GM18499 (cell line): ENCODE measurements at regions not wholly inside any gene's neighbourhood (a gene's known extent, or its start where the extent isn't known, plus 50 kb on each side); places are given as distances from the start of the nearest gene placed in this dataset.
A peak's percentile ranks its signal among the peaks of the same experiment; 100 is the strongest.

Experiments
- ATAC-seq: cut with Tn5 transposase; IDR thresholded peaks from one replicate; pipeline ENCODE4 v1.9.1; 2021; ENCODE audit warnings: moderate number of reproducible peaks; ENCODE audit not compliant: insufficient read depth, unreplicated experiment

GRCh38 chr6:40914005-40914404 is 125.0 kb downstream of the UNC5CL start:
- ATAC-seq, result no peak

DNA sequence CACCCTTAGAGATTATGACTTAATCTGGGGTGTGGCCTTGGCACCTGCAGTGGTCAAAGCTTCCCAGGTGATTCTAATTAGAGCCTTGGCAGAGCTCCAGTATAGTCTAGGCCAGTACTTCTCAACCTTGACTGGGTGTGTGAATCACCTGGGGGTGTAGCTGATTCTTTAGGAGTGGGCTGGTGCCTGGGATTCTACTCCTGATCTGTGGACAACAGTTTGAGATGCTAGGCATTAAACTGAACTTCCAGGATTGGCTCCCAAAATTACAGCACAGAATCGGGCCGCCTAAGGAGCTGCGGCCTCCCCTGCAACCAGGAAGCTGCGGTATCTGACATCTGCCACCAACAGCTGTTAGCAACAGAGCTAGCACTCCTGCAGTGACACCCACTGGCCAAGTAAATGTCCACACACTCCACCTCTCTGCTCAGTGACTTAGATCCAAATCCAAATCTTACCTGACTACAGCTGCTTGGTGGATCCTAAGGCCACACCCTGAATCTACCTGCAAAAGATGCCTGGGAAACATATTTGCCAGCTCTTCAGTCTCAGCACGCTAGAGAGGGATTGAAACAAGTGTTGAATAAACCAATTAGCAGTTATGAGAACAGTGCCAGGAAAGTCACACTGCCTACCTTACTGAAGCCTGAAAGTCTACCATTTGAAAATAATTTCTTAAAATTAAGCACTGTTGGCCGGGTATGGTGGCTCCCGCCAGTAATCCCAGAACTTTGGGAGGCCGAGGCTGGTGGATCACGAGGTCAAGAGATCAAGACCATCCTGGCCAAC is 126.7 kb downstream of the UNC5CL start:
- peak; percentile 82 for ATAC-seq

DNA sequence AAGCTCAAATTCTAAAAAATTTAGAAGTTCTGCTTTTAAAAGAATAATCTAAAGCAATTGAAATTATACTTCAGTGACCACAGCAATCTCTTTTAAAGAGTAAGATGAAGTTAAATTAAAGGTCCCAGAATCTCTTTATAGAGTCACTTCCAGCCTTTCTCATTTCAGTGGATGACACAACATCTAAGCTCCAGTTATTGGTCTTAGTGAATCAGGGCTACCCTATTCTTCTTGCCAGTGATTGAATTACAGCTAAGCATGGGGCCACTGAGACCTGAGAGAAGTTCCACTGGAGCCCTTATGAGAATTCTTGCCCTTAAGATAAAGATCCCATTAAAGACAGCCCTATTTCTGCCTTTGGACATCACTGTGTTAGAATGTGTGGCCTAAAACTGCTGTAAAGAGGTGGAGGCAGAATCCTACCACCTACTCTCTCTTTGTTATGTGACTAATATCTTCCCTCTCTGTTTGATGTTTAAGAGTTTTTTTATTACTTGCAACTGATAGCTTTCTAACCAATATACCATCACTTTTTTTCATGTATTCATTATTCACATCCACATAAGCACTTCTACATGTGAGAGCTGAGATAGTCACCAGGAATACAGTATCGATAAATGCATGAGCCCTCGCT is 128.6 kb downstream of the UNC5CL start:
- no peak for ATAC-seq

DNA sequence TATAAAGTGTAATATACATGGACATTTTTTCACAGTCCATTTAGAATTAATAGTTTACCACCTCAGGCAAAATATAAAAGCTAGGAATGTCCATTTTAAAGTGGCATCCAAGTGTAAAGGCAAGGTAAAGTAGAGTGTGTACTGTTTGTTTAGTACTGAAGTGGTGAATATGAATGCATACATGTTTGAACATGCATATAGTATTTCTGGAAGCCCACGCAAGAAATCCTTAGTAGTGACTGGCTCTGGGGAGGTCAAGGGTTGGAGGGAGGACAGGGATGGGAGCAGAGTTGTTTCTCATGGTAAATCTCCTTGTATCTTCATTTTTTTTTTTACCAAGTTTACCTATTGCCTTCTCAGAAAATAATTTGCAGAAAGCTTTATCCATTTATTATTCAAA is 129.2 kb downstream of the UNC5CL start:
- ATAC-seq, result no peak

DNA sequence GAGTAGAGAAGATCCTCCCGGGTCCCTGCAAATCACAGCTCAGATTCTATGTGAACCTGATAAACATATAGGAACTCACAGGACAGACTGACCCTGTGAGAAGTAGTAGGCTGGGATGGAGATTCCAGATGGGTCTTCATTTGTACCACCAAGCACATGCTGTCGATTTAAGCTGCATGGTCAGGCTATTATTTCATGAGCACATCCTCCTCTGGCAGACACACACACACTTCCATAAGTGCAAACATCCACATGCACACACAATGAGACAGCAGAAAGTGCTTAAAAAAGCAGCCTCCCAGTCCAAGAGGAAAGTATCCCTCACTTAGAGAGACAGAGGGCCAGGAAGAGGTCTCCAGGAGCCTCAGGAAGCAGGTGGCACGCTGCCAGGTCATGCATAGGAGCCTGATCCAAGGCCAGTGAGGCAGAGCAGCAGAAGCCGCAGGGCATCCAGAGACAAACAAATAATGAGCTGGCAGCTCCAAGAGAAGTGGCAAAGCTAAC is 131.8 kb downstream of the UNC5CL start:
- no peak for ATAC-seq

DNA sequence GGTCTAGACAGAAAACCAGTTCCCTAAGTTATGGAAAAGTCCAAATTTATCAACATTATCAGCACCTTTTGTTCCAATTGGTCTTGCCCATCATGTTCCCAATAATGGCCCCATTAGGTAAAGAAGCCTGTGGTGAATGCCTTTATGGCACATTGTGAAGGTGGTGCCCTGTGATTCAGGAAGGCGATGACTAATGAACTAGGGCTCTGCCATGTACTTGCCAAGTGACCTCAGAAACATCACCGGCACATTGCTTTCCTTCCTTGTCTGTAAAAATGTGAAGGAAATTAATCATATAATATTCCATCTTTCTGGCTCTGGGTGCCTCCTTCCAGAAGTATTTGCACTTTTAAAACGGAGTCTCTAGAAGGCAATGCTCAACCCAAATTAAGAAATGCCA is 132.3 kb downstream of the UNC5CL start:
- ATAC-seq, result no peak

GRCh38 chr6:40904583-40905194 is 134.3 kb downstream of the UNC5CL start:
- ATAC-seq, result no peak

GRCh38 chr6:40903456-40903855 is 135.6 kb downstream of the UNC5CL start:
- ATAC-seq, result no peak

GRCh38 chr6:40901322-40902055 is 137.5 kb downstream of the UNC5CL start:
- no peak for ATAC-seq

DNA sequence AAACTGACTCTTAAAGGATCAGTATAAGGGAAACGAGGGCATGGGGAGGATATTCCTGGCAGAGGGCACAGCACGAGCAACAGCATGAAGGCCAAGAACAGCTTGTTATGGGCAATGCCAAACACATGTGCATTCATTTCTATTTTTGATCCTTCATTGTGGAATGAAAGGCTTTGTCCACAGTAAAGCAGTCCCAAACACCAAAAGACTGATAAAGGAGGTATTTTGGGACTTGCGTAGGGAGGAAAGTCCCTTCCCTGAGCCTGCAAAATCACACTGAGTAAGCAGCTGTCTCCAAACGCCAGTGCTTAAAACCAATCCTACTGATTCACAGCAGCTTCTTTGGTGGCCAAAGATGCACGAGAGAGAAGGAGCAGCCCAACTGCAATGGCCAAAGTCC is 138.2 kb downstream of the UNC5CL start:
- no peak for ATAC-seq

- no peak for ATAC-seq
These were observed 139.3 kb downstream of the UNC5CL start for GRCh38 chr6:40899684-40900155.

DNA sequence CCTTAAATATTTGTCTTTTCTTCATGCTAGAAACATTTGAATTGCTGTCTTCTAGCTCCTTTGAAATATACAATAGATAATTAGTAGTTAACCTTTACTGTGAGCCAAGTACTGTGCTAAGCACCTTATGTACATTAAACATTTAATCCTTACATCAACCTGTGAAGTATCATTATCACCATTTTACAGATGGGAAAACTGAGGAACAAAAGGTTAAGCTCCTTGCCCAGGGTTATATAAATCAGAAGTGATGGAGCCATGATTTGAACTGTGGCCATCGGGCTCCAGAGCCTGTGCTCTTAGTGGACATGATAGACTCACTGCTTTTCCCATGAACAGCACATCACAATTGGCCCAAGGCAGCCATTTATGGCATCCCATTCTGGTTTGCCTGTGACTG is 140.9 kb downstream of the UNC5CL start:
- no peak for ATAC-seq

DNA sequence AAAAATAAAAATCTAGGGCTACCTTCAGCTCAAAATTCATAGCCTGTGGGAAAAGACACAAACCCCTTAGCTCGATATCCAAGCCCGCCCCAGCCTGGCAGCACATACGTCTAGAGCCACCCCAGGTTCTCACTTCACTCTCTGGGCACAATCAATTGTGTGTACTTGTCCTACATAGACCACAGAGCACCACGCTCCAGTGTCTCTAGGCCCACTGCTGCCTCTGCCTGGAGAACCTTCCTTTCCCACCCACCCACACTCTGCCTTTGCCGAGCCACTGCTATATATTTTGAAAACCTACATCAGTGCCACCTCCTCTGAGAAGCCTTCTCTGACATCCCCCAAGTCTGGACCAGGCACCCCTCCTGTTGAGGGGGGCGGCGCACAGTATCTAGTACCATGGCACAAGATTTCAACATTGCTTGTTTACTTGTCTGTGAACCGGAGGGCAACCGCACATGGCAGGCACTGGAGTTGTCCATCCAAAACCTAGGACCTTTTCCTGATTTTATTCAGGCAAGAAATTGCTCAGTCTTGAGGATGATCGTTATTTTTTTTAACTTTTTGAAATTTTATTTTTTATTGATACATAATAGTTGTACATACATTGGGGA is 141.5 kb downstream of the UNC5CL start:
- no peak for ATAC-seq

- no peak for ATAC-seq
These were observed 142.3 kb downstream of the UNC5CL start for GRCh38 chr6:40896696-40897095.

- ATAC-seq, result no peak
These were observed 143.8 kb downstream of the UNC5CL start for GRCh38 chr6:40894962-40895799.

DNA sequence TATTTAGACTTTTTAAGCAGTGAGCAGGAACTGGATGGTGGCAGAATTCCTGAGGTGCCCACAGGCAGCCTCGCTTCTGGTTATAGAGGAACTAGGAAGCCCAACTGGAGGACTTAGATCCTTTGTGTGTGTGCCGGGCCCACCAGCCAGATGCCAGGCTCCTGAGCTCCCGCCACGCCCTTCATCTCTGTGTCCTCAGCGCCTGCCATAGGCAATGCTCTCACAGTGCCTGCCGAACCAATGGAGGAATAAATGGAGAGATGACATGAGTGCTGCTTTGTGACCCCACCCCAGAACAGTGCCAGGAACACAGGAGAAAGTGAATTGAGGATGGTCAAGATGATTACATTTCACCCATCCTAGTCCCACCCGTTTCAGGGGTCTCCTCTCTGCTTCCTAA is 146.0 kb downstream of the UNC5CL start:
- no peak for ATAC-seq

DNA sequence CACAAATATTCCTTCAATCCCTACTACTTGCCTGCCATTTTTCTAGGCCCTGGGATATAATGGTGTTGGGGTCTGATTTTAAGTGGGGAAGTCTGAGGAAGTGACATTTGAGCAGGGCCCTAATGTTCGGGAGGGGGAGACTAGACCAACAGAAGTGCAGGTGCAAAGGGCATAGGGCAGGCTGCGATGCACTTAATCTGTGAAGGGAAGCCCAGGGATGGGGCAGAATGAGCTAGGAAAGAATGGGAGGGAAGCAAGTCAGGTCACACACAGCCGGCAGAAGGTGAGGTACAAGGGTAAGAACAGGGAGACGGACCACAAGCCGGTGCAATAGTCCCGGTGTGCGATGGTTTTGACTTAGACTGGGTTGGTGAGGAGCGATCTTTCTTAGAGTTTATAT is 146.8 kb downstream of the UNC5CL start:
- no peak for ATAC-seq

DNA sequence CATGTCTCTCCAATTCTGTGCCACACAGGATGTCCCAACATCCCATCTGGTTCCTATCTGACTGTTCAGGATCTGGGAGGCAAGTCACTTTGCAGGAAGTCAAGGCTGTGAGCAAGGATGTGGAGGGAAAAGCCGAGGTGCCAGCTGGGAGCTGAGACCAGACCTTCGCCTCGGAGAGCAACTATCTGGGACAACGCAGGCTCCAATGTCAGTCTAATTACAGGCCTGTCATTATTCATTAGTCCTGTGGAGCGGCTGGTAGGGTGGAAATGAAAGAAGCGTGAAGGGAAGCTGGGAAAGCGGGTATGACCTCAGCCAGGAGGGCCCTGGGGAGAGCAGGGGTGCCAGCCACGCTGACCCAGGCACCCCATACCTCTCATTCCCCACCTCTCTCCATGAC is 147.3 kb downstream of the UNC5CL start:
- no peak for ATAC-seq

DNA sequence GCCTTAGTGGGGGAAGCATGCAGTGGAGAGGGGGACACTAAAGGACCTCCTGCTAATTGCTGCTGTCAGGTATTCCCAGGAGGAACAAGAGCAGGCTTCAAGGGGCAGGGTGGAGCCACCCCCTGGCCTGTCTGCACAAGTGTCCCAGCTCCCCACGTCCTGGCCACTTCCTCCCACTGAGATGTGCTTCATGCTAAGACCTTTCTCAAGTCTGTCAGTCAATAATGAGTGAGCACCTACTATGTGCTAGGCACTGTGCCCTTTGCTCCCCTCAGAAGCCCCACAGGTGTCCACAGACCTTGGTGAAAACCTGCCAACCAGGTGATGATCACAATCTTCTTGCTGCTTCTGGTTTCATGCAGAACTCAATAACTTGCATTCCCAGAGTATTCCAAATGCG is 147.9 kb downstream of the UNC5CL start:
- ATAC-seq, result no peak
